ENCODE measurements at regions not wholly inside any gene's neighbourhood (a gene's known extent, or its start where the extent isn't known, plus 50 kb on each side); places are given as distances from the start of the nearest gene placed in this dataset.

GRCh38 chr4:34258176-34258575 lies 1986.1 kb downstream of the ARAP2 start (continued):
- TF ChIP-seq TOX (CRISPR knock-in tag; IDR thresholded peaks at IDR 0.05; ENCODE audit: borderline replicate concordance) (no peak), PPARA (CRISPR knock-in tag; IDR thresholded peaks at IDR 0.05; ENCODE audit: borderline replicate concordance) (no peak), ZNF70 (CRISPR knock-in tag; IDR thresholded peaks at IDR 0.05) (no peak), SNAI2 (CRISPR knock-in tag; IDR thresholded peaks at IDR 0.05) (no peak), CREB5 (CRISPR knock-in tag; IDR thresholded peaks at IDR 0.05; ENCODE audit: low read depth) (no peak), ZNF8 (CRISPR knock-in tag; IDR thresholded peaks at IDR 0.05) (no peak), BACH2 (CRISPR knock-in tag; IDR thresholded peaks at IDR 0.05; ENCODE audit: borderline replicate concordance) (no peak)
- TF ChIP-seq, protein P1, sequence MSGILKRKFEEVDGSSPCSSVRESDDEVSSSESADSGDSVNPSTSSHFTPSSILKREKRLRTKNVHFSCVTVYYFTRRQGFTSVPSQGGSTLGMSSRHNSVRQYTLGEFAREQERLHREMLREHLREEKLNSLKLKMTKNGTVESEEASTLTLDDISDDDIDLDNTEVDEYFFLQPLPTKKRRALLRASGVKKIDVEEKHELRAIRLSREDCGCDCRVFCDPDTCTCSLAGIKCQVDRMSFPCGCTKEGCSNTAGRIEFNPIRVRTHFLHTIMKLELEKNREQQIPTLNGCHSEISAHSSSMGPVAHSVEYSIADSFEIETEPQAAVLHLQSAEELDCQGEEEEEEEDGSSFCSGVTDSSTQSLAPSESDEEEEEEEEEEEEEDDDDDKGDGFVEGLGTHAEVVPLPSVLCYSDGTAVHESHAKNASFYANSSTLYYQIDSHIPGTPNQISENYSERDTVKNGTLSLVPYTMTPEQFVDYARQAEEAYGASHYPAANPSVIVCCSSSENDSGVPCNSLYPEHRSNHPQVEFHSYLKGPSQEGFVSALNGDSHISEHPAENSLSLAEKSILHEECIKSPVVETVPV (CRISPR knock-in tag; IDR thresholded peaks at IDR 0.05) = no peak

- ATAC-seq = no peak
- TF ChIP-seq TCF4 (CRISPR knock-in tag; IDR thresholded peaks at IDR 0.05; ENCODE audit: borderline replicate concordance) = no peak
- no peak for TF ChIP-seq CSDC2 (CRISPR knock-in tag; IDR thresholded peaks at IDR 0.05)
- TF ChIP-seq, protein P1 (CRISPR knock-in tag; IDR thresholded peaks at IDR 0.05) = no peak
- TF ChIP-seq CREB5 (CRISPR knock-in tag; IDR thresholded peaks at IDR 0.05; ENCODE audit: low read depth) = no peak
These were observed 1982.5 kb downstream of the ARAP2 start for GRCh38 chr4:34261799-34262314.

GRCh38 chr4:34269613-34270012 lies 1974.7 kb downstream of the ARAP2 start:
- ATAC-seq = no peak
- TF ChIP-seq SNAI2 (CRISPR knock-in tag; IDR thresholded peaks at IDR 0.05) (no peak), ZC3H10 (CRISPR knock-in tag; IDR thresholded peaks at IDR 0.05) (no peak), TCF4 (CRISPR knock-in tag; IDR thresholded peaks at IDR 0.05; ENCODE audit: borderline replicate concordance) (no peak), TOX (CRISPR knock-in tag; IDR thresholded peaks at IDR 0.05; ENCODE audit: borderline replicate concordance) (no peak), PATZ1 (CRISPR knock-in tag; IDR thresholded peaks at IDR 0.05; ENCODE audit: borderline replicate concordance) (no peak), CSDC2 (CRISPR knock-in tag; IDR thresholded peaks at IDR 0.05) (no peak), GLIS3 (CRISPR knock-in tag; IDR thresholded peaks at IDR 0.05) (no peak), ZFP3 (CRISPR knock-in tag; IDR thresholded peaks at IDR 0.05) (no peak), CREB5 (CRISPR knock-in tag; IDR thresholded peaks at IDR 0.05; ENCODE audit: low read depth) (no peak), ARNTL (CRISPR knock-in tag; IDR thresholded peaks at IDR 0.05; ENCODE audit: borderline replicate concordance, low read depth) (no peak), OSR1 (CRISPR knock-in tag; IDR thresholded peaks at IDR 0.05) (no peak), ZNF565 (CRISPR knock-in tag; conservative IDR thresholded peaks at IDR 0.05; ENCODE audit: low read depth) (no peak), ZNF70 (CRISPR knock-in tag; IDR thresholded peaks at IDR 0.05) (no peak), ZFP30 (CRISPR knock-in tag; IDR thresholded peaks at IDR 0.05) (no peak), RARB (CRISPR knock-in tag; IDR thresholded peaks at IDR 0.05) (no peak), POU6F1 (CRISPR knock-in tag; IDR thresholded peaks at IDR 0.05; ENCODE audit: borderline replicate concordance, low read depth) (no peak), BACH2 (CRISPR knock-in tag; IDR thresholded peaks at IDR 0.05; ENCODE audit: borderline replicate concordance) (no peak)
- TF ChIP-seq, protein P1 (CRISPR knock-in tag; IDR thresholded peaks at IDR 0.05) = no peak

All from SK-N-SH treated with all-trans-retinoic acid at 6 μM for 48 hours (cell line).